NCI-H82 treated with DMSO at 0.1 percent for 48 hours (cell line): ENCODE measurements at regions not wholly inside any gene's neighbourhood (a gene's known extent, or its start where the extent isn't known, plus 50 kb on each side); places are given as distances from the start of the nearest gene placed in this dataset.
"Not testable (repeated sequence)": the region's sequence is repeated elsewhere in the genome, so short reads cannot be mapped to it uniquely, and the experiment has no call there.

Source experiments
- DNase-seq: peaks from one replicate; lab custom pipeline; 2025; ENCODE audit not compliant: unreplicated experiment; lab: John Stamatoyannopoulos, UW

DNA sequence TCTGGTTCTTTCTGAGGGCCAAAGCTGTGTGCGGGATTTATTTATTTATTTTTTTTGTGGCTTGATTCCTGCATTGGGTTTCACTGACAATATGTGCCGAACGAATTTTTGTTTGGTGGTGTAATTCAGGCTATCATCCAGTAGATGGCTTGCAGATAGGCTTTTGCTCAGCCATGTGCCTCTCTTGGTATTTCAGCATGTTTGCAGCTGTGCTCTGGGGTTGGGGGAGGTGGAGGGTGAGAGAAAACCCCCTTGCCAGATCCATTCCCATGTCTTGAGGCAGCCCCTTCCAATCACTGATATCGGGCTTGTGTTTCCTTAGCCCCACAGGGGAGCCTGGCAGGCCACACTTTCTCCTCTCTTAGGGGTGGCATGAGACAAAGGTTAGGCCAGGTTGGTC, 302.4 kb downstream of the PTGER3 start:
- no peak for DNase-seq

DNA sequence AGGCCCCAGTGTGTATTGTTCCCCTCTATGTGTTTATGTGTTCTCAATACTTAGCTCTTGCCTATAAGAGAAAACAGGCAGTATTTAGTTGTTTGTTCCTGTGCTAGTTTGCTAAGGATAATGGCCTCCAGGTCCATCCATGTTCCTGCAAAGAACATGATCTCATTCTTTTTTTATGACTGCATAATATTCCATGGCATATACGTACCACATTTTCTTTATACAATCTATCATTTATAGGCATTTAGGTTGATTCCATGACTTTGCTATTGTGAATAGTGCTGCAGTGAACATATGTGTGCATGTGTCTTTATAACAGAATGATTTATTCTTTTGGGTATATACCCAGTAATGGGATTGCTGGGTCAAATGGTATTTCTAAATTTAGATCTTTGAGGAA, 301.6 kb downstream of the PTGER3 start:
- DNase-seq, result not testable (repeated sequence)

DNA sequence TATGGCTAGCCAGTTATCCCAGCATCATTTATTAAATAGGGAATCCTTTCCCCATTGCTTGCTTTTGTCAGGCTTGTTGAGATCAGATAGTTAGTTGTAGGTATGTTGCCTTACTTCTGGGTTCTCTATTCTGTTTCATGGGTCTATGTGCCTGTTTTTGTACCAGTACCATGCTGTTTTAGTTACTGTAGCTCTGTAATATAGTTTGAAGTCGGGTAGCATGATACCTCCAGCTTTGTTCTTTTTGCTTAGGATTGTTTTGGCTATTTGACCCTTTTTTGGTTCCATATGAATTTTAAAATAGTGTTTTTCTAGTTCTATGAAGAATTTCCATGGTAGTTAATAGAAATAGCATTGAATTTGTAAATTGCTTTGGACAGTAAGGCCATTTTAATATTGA, 300.5 kb downstream of the PTGER3 start:
- not testable (repeated sequence) for DNase-seq

DNA sequence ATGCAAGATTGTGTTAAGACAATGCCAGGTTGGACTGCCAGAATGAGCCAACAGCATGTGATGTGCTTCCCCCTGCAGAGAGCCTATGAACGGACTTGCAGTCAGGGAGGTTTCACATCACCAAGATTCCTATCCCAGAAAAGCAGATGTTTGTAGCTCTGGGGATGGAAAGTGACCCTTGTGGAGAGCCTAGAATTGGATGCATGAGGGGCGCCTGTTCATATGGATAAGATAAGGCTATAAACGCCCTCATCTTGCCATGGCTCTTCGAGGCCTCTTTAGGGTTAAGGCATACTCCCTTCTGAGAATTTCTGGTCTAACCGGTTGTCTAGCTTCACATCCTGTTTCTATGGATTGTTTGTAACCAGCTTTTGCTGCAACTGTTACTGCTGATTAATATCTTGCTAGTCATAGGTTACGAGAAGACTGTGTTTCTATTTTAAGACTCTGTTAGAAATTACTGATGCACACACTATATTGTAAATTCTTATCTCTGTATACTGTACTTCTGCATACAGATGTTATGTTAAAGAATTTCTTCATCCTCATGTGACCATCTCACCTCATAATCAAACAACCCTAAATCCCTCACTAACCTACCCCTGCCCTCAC, 295.8 kb downstream of the PTGER3 start:
- DNase-seq, result not testable (repeated sequence)

DNA sequence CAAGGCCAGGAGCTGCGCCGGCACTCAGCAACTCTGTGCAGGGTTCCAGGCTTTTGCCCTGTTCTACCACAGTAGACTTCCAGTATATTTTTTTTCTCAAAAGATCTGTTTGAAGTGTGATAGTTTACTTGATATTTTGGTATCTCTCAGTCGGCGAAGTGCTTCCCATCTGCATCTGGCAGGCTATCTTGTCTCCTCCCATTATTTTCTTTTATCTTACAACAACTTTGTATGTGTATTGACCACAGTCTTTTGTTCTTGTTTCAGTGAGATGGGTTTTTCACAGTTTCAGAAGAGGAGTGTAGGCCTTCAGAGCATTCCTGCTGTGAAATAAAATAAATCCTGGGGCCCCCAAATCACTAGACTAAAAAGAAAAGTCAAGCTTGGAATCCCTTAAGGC, 292.9 kb downstream of the PTGER3 start:
- no peak for DNase-seq

DNA sequence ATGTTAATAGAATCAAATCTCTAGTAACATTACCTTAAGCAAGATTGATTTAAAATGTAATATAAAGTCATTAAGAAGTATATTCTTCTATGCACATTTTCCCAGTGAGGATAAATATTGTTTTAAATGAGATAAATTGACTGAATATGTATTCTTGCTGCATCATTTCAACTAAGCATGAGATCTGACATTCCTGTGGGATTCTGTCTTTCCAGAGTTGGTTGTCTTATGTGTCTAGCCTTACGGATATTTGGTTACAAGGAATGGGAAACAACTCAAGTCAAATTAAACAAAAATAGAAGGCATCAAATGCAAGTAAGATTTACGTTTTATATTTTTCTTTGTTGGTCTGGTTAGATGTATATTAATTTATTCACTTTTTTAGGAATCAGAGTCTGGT, 287.5 kb downstream of the PTGER3 start:
- DNase-seq, result no peak

DNA sequence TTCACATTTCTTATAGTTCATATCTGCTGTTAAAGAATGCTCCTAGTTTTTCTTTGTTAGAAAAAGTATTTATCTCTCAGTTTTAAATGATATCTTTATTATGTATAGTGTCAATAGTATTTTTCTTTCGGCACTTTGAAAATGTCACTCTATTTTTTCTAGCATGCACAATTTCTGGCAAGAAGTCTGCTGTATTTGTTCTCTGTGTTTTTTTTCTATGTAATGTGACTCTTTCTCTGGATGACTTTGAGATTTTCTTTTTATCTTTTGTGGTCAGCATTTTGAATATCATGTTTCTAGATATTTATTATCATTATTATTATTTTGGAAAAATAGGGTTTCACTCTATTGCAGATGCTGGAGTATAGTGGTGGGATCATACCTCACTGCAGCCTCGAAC, 285.2 kb downstream of the PTGER3 start:
- no peak for DNase-seq

DNA sequence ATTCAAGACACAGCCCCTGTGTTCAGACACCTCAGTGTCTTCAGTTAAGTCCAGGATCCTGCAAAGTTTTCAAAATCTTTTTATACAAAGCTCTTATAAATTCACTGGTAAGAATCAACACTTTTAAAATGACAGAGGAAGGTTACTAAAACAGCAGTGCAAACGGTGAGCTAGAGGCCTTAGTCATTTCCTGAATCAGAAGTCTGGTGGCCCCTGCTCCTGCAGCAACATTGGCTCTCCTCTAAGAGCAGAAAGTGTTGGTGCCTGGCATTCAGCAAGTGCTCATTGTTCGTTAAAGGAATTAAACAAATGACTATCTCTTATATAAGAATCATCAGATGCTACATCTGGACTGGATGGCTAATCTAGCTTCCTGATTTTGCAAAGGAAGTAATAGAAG, 282.9 kb downstream of the PTGER3 start:
- DNase-seq, result no peak

DNA sequence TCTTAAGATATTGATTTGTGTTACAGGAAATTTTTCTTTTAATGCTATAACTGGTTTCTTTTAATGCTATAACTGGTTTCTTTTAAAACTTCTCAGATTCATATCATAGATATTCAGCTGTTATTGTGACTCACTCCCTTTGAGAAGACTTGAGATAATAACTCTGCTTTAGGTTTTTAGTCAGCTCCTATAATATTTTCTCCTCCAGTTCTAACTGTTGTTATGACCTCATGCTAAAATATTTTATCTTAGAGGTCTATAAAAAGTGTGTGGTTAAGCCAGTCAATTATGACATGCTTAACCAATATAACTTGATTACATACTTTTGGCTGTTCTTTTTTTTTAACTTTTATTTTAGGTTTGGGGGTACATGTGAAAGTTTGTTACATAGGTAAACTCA, 280.2 kb downstream of the PTGER3 start:
- no peak for DNase-seq

DNA sequence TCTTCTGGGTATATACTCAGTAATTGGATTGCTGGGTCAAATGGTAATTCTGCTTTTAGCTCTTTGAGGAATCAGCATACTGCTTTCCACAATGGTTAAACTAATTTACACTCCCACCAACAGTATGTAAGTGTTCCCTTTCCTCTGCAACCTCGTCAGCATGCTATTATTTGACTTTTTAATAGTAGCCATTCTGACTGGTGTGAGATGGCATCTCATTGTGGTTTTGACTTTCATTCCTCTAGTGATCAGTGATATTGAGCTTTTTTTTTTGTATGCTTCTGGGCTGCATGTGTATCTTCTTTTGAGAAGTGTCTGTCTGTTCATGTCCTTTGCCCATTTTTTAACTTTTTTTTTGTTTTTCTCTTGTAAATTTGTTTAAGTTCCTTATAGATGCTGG, 279.4 kb downstream of the PTGER3 start:
- no peak for DNase-seq

DNA sequence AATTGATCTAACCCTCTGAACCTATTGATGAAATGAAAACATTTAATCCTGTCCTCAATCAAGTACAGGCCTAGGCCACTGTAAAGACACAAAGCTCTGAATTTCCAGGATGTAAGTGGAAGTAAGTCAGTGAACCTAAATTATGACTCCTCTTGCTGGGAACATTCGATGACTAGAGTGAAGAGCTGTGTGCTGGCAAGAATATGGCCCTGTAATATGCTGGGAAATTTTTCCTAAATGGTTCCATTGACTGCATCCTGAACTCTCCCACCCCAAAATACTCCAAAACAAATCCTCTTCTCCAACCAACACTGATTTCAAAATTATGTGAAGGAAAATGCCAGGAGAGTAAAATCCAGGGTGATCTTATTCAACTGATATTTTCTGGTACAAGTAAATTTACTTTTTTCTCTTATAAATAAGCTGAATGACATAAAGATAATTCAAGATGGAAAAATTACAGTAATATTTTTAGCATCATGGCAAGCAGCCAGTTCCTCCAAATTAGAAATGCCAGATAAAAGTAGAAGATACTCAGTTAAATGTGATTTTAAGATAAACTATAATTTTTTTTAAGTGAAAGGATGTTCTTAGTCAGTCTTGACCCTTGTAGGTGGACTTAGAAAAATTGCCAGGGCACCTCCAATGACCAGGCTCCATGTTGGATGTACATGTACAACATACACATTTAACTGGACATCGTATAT, 269.4 kb downstream of the PTGER3 start:
- DNase-seq, result no peak

DNA sequence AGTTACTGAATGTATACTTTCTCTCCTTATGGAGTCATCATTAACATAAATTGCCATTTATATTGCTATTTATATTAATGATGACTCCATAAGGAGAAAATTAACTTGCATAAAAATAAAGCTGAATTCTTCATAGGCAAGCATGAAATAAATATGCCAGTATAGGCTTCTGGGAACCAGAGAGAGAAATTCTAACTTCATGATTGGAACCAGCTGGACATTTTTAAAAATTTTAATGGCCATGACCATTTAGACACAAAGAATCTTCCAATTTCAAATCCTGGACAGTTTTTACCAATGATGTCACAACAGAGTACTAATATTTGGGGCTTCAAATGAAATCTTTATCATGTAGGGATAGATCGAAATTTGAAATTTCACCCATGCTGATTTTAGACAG, 268.7 kb downstream of the PTGER3 start:
- DNase-seq, result no peak

DNA sequence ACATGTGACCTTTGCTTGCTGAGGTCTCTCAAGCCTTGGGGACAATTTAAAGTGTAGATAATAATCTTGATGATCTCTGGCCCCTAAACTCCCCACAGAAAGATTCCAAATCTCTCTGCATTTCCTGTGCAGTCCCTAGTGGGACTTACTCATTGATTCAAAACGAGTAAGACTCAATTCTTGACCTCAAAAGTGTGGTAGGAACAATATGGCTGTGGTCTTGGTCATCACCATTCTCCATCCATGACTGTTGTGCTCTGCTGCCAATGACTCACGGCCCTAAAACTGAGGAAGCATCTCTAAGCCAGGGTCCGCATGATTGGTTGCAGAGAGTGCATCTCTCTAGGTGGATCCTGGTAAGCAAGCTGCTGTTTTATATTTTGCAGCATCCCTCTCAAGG, 268.0 kb downstream of the PTGER3 start:
- no peak for DNase-seq

DNA sequence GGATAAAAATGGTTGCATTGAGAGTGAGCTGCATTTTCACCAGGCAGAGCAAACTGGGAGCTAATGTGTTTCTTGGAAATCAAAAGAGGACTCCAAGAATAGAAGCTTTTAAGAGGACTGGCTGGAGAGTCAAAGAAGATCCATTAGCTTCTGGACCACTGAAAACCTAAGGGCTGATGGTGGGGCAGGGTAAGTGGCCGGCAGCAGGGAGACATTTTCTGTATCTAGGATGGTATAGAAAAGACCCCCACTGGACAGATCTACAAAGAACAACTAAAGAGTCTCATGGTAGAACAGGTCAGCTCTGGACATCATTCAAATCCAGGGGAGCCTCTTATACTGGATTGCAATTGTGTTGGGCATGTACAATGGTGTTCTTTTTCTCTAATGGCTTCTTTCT, 262.3 kb downstream of the PTGER3 start:
- DNase-seq, result no peak

DNA sequence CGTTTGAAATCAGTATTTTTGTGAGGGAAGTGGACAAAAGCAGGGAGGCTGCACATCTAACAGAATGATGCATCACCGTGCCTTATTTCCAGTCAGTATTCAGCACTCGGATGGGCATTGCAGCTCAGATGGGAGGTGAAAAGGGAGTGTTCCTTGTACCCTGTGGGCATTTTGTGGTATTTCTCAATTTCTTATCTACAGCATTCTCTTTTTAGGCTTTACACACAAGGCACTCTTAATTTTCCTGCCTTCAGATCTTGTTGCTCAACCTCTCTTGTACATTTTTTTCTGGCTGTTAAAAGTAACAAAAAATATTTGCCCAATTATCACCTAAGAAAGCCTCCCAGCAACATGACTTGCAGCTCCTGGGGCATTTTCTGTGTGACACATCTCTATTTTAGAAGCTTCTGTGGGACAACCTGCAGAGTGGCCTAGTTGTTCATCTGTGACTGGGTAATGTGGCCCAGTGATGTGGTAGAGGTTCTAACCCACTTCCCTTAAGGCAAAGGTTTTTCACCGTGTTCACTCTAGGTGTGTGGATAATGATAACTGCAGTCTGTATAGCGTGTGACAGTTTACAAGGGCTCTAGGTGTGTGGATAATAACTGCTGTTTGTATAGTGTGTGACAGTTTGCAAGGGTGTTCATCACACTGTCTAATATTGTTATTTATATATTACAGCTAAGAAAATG, 257.2 kb downstream of the PTGER3 start:
- DNase-seq, result no peak

DNA sequence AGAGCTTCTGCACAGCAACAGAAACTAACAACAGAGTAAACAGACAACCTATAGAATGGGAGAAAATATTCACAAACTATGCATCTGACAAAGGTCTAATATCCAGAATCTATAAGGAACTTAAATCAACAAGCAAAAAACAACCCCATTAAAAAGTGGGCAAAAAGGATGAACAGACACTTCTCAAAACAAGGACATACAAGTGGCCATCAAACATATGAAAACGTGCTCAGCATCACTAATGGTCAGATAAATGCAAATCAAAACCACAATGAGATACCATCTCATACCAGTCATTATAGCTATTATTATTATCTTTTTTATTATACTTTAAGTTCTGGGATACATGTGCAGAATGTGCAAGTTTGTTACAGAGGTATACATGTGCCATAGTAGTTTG, 252.6 kb downstream of the PTGER3 start:
- not testable (repeated sequence) for DNase-seq

DNA sequence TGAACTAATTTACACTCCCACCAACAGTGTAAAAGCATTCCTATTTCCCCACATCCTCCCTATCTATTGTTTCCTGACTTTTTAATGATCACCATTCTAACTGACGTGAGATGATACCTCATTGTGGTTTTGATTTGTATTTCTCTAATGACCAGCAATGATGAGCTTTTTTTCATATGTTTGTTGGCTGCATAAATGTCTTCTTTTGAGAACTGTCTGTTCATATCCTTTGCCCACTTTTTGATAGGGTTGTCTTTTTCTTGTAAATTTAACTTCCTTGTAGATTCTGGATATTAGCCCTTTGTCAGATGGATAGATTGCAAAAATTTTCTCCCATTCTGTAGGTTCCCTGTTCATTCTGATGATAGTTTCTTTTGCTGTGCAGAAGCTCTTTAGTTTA, 251.3 kb downstream of the PTGER3 start:
- DNase-seq, result not testable (repeated sequence)

DNA sequence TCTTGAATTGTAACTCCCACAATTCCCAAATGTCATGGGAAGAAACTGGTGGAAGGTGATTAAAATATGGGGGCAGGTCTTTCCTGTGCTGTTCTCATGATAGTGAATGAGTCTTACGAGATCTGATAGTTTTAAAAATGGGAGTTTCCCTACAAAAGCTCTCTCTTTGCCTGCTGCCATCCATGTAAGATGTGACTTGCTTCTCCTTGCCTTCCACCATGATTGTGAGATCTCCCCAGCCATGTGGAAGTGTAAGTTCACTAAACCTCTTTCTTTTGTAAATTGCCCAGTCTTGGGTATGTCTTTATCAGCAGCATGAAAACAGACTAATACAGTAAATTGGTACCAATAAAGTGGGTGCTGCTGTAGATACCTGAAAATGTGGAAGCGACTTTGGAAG, 245.0 kb downstream of the PTGER3 start:
- DNase-seq, result not testable (repeated sequence)

DNA sequence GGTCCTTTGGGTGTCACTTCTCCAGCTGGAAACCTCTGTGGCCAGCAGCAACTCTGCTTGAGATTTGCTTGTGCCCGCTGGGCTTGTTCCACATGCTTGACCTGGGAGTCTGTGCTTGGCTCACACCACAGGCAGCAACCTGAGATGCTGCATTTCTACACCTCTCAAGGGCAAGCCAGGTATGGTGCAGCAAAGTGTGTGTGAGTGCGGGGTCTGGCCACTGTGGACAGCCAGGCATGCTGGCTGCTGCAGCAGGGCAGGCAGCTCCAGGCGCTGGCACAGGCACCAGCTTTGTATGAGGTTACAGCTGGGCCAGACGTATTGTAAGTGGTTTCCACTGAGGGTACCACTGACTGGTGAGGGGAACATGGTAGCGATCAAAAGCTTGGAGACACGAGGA, 242.0 kb downstream of the PTGER3 start:
- no peak for DNase-seq

DNA sequence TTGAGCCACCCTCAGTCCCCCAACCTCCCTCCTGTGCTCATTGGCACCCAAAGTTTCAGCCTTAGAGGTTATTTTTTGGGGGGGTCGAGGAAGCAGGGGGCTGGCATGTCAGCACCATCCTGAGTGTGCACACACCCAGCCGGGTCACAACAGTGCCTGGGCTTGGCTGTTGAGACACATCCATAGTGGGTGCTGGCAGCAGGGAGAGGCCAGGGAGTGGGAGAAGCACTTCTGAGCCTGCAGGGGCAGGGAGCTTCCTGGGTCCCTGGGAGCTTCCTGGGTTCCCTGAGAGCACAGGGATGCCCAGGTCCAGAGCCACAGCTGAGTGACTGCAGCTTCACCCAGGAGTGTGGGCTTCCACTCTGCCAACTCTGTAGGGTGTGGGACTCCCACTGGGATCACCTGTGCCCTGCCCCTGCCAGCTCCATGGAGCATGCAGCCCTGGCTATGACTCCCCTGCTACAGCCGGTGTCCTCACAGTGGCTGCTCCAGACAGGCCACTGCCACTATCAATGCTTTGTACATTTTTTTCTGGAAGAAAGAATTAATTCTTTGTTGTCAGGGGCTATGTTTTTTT, 240.4 kb downstream of the PTGER3 start:
- DNase-seq, result no peak

DNA sequence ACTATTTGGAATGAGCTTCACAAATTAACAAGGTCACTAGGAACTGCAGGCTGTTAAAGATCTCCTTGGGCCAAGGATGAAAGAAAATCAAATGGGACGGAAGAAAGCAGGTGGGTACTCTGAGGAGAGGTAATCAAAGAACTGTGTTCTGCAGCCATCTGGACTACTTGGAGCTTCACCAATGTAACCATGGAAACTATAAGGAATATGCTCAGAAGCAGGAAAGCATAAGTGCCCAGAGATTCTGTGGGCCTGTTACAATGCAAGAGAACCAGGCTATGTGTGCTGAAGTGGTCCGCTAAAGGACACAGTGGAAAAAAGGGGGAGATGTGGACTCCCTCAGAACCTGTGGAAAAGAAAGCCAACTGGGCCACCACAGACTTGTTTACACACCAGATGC, 238.5 kb downstream of the PTGER3 start:
- DNase-seq, result no peak

DNA sequence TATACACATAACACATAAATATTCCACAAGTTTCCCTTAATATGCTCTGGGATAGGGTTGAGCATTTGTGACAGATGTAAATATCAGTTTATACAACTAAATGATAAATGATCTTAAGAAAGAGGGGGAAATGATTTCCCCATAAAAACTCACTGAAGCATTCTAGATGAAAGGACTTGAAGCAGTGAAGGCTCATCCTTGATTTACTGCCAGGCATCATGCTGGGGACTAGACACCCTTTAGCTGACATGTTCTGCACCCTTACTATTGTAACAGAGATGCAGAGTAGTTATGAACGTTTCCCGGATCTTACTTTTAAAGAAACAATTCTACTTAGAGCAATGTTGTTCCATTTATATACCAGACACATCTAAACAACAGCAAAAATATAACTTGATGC, 235.8 kb downstream of the PTGER3 start:
- DNase-seq, result no peak
